ENCODE measurements at regions not wholly inside any gene's neighbourhood (a gene's known extent, or its start where the extent isn't known, plus 50 kb on each side); places are given as distances from the start of the nearest gene placed in this dataset.
A peak's percentile ranks its signal among the peaks of the same experiment; 100 is the strongest.
"Not testable (repeated sequence)": the region's sequence is repeated elsewhere in the genome, so short reads cannot be mapped to it uniquely, and the experiment has no call there.

DNA sequence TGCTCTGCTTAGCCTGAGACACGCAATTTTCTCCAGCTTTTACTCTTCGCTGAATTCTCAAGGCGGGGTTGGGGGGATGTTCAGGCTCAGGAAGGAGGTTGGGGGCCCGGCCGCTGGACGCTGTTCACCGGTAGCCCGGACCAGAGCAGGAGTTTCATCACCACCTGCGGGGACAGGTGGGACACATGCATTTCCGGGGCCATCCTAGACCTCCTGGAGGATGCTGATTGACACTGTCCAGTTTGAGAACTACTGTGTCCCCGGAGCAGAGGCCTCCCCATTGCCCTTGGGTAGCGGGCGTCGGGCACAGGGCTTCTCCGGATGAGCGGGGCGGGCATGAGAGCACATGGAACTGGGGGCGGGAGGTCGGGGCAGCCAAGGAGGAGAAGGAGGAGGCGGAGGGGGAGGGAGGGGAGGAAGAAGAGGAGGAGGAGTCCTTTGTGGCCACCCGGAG lies 144.0 kb upstream of the GRK3 start:
- no peak for ATAC-seq

DNA sequence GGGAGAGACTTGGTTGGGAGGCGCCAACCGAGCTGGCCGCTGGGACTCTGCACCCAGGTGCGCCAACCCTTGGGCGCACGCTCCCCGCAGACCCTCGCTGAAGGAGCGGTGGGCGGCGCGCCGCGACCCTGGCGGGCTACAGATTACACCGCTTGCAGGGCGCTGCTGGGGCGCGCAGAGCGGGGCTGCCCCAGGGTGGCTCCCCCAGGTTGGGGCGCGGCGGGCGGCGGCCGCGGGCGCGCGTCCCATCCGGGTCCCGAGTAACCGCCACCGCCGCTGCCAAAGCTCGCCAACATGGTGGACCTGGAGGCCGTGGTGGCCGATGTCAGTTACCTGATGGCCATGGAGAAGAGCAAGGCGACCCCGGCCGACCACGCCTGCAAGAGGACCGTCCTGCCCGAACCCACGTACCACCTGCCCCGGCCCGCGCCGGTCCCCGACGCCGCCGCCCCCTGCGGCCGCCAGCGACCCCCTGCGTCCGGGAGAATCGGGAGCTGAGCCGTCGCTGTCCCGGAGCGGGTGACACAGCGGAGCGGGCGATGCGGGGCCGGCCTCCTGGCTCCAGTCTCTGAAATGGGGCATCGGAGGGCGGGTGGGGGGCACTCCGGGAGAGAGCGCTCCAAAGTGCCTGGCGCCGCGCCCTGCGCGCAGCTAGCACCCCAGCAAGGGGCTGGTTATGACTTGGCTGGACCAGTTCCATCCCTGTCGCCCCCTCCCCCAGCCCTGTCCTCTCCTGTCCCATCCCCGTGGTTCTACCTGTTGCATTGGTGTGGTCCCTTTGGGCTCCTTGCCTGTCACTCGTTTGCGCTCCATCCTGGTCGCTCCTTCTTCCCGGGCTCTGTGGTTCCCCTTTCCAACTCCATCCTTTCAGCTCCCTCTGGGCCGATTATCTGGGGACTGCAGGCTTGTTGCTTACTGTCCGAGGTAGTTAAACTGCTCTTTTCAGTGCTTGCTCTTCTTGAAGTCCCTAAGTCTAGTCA lies 143.3 kb upstream of the GRK3 start:
- no peak for ATAC-seq

DNA sequence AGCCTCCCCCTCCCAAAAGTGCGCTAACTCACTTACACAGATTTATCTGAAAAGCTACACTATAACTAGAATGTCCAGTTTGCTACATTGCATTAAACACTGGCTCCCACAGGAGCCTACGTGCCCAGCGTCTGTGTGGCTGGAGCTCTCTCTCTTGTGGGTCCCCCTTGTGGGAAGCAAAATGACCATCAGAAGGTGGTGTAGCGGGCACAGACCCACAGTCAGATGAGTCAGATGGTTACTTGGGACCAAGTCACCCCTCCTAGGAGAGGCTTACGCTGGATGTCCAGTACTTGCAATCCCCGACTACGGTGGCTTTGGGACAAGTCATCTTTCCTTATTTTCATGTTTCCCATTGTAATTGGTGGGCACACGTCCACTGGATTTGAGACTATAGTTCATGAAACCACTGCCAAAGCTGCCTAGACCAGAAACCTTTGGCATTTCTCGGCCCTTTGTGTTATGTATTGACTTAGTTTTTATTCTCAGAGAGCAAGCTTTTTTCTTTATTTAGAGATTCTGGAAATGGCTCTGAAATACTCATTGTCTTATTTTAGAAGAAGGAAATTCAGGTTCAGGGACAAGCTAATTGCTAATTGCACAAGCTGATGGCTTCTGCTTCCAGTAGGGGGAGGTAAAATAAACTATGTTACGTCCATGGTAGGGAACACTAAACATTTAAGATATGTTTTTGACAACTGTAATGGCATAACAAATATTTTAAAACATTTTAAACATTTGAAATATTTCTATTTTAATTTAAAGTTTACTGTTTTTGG lies 137.8 kb upstream of the GRK3 start:
- ATAC-seq, result not testable (repeated sequence)

DNA sequence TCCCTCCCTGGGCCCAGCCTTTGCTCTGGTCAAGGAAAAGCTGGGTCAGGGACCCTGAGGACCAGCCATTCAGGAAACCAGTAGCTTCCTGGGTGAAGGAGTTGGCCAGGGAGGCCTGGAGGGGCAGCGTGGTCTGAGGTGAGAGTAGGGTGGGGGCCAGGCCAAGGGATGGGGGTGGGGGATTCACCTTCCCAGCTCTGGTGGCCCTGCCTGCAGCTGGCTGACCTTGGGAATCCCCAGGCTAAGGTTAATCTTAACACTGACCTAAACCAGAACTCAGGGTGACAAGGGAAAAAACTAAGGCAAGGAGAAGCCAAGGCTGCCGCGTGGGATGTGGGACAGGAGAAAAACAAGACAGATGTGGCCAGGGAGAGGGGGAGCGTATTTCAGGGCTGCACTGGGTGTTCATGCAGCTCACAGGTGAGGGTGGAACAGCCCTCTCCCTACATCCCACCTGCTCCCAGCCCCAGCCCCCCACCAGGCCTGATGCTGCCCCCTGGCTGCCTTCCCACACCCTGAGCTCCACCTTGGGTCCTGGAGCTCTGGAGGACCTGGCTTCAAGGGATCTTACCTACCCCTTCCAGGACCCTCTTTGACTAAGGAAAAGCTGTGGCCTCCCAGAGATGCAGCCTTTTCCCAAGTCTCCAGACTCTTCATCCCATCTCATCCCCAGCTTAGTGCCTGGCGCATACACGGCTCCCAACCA lies 132.7 kb upstream of the GRK3 start:
- ATAC-seq, result not testable (repeated sequence)

DNA sequence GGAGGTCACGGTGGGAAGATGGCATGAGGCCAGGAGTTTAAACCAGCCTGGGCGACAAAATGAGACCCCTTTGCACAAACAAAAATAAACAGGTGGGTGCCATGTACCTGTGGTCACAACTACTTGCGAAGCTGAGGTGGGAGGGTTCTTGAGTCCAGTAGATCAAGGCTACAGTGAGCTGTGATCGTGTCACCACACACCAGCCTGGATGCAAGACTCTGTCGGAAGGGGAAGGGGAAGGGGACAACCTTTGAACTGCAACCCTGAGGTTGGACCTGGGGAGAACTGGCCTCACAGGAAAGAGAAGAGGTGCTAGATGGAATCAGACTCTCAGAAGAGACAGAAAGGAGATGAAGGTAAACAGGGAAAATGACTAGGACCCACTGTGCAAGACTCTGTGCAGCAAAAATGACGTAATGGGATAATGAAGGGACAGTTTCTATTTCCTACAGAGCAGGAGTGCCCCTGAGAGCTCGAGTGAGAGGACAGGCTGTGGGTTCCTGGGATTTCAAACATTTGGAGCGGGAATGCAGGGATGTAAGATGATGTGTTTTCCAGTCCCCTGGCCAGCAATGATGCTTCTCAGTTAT lies 131.0 kb upstream of the GRK3 start:
- ATAC-seq, result not testable (repeated sequence)

DNA sequence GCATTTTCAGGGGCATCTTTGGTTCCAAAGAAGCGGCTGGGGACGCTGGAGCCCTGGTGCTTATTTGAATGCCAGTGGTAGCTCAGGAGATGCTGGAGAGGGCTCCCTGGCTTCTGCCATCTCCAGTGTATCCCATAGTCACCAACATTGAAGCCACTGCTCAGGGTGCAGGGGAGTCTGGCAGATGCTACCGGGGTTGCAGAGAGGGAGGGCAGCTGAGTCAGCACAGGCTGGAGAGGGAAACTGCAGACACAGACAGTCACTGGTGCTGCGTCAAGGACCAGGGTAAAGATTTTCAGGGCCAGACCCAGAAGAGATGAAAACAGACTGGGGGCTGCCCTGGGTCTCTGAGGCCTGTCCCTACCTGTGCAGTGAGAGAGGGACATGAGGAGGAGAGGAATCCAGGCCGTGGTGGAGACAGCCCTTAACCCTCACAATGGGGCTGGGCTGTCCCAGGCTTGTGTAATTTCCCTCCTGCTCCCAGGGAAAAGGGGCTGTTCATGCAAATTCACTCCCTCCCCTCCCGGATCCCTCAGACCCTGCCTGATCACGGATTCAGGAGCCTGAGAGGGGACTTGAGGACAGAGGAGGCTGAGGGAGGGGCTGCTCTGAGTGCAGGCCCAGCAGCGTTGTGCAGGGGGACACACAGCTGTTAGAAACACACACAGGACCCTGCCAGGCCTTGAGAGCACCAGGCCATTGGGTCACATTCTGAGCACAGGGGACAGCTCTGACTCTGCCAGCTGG lies 126.9 kb upstream of the GRK3 start:
- ATAC-seq, result no peak

DNA sequence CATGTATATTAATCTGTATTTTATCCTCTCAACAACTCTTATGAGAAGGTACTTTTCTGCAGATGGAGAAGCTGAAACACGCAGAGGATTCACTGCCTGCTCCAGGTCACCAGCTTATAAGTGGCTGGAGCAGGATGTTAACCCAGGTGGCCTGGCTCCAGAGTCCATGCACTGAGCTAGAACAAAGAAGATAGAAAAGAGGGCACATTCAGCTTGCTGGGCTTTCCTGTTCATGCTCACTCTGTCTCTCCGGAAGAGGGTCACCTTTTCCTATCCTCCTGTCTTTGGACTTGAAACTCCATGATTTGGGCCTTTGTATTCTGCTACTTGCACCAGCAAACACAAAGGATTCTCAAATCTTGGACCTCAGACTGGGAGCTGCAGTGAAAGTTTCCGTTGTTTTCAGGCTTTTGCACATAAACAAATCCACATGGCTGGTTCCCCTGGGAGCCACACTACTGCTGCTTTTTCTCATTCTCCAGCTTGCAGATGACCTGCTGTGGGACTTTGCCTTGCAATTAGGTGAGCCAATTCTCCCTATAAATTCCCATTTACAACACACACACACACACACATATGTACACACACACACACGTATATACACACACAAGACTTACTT lies 117.3 kb upstream of the GRK3 start:
- no peak for ATAC-seq

DNA sequence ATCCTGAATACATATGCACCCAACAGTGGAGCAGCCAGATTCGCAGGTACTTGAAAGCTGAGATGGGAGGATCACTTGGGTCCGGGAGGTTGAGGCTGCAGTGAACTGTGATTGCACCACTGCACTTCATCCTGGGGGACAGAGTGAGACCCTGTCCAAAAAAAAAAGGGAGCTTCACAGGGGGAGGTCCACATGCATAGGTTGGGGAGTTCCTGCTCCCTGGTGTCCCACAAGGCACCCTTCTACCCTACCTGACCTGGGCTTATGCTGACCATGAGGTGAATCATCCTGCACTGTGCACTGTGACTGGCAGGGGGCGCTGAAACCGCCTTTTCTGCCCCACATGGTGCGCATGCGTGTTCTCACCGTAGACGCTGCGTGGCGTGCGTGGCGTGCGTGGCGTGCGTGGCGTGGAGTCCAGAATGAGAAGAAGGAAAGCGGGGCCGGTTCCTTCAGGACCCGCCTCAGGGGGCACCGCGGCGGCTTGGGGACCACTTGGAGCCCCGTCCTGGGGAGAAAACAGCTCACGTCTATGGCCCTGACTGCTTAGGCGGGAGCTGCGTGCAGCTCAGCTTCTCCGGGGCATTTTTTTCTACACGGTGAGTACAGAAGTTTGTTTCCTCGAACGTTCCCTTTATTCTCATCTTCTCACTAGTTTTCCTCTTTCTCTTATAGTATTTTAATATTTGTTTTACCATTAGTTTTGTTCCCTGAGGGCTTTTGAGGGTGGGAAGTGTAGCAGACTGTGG lies 116.6 kb upstream of the GRK3 start:
- peak; percentile 89 to 92 for ATAC-seq

DNA sequence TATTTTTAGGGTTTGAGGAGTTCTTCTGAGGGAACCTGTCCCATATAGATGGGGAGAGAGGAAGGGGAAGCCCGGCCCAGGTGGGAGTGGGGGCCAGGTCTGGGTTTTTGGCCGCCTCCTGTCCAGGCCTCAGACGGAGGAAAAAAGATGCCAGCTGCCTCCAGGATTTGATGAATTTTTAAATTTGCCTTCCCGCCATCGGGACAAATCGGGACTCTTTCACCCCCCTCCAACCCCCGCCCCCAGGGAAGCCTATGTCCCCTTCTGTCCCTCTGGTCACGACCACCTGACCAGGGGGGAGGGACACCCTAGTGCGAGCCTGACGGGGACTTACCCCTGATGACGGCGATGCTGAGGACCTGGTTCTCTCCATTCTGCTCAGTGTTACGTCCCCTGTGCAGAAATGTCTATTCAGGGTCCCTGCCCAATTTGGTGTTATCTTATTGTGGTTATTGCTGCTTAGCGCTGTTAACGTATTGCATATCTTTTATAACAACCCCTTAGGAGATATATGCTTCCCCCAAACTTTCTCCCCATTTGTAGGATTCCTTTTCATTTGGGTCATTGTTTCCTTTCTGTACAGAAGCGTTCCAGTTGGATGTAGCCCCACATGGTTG lies 115.9 kb upstream of the GRK3 start:
- ATAC-seq, result peak; percentile 28 to 38

DNA sequence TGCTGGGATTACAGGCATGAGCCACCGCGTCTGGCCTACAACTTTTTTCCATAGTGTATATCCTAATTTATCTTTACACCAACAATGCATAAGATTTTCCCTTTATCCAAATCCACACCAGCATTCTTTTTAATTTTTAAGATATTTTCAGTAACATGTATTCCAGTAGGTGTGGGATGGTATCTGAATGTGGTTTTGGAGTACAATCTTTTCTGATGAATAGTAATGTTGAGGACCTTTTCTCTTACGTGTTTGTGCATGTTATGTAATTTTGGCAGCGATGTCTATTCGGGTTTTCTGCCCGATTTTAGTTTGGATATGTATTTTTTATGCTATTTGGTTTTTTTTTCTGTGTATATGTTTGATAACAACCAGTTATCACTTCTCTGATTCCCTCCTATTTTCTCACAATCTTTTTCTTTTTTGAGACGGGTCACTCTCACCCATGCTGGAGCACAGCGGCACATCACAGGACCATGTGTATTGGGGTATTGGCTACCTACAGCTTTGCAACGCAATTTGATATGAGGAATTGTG lies 114.6 kb upstream of the GRK3 start:
- ATAC-seq, result no peak

DNA sequence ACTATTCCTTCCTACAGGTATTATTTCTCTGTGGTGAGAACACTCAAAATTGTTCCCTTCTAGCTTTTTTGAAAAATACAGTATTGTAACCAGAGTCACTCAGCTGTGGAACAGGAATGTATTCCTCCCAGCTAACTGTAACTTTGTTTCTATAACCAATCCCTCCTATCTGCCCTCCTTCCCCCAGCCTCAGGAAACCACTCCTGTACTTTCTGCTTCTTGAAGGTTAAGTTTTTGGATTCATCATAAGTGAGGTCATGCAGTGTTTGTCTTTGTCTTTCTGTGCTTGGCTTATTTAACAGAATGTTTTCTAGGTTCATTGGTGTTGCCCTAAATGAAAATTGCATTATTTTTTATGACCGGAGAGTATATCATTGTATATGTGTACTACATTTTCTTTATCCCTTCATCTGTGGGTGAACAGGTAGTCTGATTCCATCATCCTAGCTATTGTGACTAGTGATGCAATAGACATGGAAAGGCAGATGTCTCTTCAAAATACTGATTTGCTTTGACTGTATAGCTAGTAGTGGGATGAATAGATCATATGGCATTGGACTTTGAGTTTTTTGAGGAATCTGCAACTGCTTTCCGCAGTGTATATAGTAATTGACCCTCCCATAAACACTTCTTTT lies 112.9 kb upstream of the GRK3 start:
- ATAC-seq, result no peak

DNA sequence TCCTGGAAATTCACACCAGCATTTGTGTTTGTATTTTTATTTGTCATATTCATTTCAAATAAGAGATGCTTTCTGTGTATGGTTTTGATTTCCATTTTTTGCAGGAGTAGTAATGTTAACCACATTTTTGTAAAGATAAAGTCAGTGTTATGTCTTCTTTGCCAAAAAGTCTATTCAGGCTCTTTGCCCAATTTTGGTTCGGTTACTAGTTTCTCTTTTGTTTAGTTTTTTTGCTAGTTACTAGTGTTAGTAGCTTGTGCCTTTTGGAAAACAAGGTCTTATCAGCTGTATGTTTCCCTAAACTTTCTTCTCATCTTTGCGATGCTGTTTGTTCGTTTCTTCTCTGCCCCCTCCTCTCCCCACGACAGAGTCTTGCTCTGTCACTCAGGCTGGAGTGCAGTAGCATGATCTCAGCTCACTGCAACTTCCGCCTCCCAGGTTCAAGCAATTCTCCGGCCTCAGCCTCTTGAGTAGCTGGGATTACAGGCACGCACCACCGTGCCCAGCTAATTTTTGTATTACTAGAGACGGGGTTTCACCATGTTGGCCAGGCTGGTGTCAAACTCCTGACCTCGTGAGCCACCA lies 112.3 kb upstream of the GRK3 start:
- ATAC-seq, result no peak

DNA sequence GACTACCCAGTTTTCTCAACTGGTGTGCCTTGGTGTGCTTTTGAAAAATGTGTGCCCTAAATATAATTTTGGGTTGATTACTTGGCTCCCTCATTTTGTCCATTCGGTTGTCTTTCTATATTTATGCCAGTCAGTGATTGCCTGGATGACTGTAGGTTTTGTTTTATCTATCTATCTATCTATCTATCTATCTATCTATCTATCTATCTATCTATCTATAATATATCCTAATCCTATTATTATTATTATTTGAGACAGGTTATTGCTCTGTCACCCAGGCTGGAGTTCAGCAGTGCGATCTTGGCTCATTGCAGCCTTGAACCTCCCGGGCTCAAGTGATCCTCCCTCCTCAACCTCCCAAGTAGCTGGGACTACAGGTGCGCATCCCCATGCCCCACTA lies 111.4 kb upstream of the GRK3 start:
- ATAC-seq, result no peak

DNA sequence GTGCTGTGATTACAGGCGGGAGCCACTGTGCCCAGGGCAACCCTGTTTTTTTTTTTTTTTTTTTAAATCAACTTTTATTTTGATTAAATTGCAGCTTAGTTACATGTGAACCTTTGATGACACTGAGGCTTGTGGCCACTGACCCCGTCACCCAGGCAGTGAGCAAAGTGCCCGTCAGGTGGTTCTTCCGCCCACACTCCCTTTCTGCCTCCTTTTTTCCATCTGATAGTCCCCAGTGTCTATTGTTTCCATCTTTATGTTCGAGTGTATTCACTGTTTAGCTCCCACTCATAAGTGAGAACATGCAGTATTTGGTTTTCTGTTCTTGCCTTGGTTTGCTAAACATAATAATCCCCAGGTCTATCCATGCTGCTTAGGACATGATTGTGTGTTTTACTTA lies 110.9 kb upstream of the GRK3 start:
- ATAC-seq, result peak; percentile 13 to 41

DNA sequence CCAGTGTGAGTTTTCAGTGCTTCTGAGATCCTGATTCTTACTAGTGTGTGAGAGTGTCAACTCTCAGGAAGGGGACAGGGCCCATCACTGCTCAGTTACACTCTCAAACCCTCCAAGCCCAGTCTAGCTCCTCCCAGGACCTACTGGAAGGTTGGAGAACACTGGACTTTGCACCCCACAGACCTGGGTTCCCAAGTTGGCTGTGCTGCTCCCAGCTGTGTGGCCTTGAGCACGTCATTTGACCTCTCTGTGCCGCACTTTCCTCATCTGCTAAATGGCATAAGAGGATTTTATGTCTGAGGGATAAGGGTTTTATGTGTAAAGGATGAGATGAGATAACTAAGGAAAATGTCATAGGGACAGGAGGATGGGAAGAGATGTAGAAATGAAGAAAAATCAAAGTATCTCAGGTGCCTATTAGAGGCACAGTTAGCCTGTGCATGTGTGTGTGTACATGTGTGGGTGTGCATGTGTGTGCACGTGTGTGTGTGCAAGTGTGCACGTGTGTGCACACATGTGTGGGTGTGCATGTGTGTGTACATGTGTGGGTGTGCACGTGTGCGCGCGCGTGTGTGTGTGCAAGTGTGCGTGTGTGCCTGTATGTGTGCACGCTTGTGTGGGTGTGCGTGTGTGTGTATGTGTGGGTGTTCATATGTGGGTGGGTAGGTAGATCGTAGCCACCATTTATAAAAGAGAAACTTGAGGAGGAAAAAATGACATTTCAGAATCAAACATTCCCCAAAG lies 108.0 kb upstream of the GRK3 start:
- ATAC-seq, result not testable (repeated sequence)

DNA sequence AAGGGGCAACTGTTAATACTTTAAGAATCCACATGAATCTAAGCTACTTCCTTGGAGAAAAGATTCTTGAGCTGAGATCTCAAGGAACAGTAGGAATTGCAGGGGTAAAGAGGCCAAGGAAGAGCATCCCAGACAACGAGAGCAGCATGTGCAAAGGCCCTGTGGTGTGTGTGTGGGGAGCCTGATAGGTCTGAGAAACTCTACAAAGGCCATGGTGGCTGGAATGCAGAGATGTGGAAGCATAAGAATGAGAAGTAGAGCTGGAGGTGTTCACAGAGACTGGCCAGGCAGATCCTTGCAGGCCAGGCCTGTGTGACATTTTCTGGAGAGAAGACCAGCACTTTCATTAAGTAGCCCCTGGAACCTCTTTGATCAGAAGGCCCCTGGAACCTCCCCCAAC lies 105.8 kb upstream of the GRK3 start:
- ATAC-seq, result not testable (repeated sequence)

DNA sequence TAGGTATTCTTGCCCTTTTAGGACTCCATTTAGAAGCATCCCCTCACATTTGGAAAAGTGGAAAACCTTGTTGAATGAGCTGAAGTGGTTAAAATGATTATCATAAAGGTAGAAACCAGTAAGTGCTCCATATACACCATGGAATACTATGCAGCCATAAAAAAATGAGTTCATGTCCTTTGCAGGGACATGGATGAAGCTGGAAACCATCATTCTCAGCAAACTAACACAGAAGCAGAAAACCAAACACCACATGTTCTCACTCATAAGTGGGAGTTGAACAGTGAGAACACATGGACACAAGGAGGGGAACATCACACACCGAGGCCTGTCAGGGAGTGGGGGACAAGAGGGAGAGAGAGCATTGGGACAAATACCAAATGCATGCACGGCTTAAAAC lies 103.8 kb upstream of the GRK3 start:
- ATAC-seq, result not testable (repeated sequence)

DNA sequence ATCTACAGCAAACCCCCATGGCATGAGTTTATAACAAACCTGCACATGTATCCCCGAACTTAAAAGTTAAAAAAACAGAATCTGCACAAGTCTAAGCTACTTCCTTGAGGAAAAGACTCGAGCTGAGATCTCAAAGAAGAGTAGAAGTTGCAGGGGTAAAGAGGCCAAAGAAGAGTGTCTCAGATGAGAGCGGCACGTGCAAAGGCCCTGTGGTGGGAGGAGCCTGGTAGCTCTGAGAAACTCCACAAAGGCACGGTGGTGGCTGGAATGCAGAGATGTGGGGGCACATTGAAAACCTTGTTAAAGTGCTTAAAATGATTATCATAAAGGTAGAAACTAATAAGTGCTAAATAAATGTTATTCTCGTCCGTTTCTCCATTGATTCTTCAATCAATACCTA lies 103.2 kb upstream of the GRK3 start:
- no peak for ATAC-seq
